Activated CD4-positive, alpha-beta T cell treated with anti-CD3 and anti-CD28 coated beads, Interleukin-2, Interleukin-6, amounts not matched to agents 100 ng/mL and 50 ng/mL, durations not matched to agents 16 hours and 8 hours (primary cell): ENCODE measurements at regions not wholly inside any gene's neighbourhood (a gene's known extent, or its start where the extent isn't known, plus 50 kb on each side); places are given as distances from the start of the nearest gene placed in this dataset.
A peak's percentile ranks its signal among the peaks of the same experiment; 100 is the strongest.

Experiments used
- DNase-seq: peaks from one replicate; pipeline ENCODE4 v3.0.0-alpha.2; 2020

DNA sequence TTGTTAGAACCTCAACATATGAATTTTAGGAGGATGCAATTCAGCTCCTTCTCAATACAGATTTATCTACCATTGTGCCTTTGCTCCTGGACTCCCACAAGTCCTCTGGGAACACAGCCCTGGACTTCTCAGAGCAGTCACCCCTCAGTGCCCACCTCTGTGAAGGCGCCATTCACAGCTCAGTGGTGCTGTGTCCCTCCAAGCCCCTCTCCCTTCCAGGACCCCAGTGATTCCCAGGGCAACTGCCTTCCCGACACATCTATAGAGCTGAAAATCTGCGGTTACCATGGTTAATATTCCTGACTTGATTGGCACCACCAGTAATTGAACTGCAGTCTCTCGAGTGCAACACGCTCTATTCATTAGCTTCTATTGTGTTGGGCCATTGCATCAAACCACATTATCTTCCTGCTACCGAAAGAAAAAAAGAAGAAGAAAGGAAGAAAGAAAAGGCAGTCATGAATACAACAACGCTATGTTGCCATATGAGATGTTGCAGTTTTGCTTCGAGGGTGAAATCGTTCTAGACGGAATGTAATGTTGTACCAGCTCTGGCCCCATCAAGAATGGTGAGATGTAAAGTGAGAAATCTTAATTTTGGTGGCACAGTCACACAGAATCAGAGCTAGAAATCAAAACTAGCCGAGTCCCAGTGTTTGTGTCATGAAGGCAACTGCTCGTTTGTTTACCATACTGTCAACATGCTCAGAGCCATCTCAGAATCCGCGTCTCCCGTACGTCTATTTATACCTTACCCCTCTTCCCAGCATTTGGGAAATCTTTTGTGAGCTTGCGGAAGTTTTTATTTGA is 524.0 kb upstream of the ID2 start:
- DNase-seq, result no peak

DNA sequence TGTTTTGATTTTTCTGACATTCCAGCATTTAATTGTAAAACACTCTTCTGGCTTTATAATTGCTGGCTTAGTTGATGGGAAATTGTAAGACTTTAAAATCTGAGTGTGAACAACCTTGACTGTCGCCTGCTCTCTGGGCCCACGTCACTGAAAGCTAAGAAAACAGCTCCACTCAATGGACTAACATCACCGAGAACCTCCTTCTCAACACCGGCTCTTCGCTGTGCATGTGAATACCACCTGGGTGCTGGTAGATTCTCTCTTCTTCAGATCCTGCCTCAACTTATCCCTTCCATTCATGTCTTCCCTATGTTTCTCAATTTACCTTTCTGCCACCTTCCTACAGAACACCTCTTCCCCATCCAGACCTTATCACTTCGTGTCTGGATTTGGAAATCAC is 523.1 kb upstream of the ID2 start:
- DNase-seq, result no peak

DNA sequence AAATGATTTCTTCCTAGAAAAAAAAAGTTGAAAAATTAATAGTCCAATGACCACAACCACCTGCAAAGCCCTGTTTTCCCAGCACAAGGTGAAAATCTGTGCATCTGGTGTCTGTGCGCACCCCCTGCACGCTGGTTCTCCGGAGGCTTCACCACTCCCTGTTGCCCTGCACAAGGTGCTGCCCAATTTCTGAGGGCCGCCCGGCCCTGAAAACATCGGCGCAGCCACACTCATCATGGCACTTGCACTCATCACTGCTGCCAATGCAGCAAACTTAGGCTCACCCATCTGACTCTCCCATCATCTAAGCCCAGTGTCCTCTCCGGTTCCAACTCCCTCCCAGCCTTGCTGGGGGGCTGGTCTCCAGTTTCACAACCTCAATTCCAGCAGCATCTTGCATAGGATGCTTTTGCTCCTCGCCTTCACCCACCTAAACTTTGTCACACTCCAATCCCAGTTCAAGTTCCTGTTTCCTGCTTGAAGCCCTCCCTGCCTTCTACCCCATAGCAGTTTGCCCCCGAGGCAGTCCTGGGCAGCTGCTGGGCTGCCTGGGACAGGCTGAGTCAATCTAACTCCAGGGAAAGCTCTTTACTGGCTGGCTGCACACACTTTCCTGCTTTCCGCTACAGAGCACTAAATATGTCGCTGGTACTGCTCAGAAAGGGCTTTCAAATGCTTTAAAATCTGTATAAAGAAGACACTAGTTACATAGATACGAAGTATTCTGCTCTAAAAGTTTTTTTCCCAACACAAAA is 522.5 kb upstream of the ID2 start:
- no peak for DNase-seq

DNA sequence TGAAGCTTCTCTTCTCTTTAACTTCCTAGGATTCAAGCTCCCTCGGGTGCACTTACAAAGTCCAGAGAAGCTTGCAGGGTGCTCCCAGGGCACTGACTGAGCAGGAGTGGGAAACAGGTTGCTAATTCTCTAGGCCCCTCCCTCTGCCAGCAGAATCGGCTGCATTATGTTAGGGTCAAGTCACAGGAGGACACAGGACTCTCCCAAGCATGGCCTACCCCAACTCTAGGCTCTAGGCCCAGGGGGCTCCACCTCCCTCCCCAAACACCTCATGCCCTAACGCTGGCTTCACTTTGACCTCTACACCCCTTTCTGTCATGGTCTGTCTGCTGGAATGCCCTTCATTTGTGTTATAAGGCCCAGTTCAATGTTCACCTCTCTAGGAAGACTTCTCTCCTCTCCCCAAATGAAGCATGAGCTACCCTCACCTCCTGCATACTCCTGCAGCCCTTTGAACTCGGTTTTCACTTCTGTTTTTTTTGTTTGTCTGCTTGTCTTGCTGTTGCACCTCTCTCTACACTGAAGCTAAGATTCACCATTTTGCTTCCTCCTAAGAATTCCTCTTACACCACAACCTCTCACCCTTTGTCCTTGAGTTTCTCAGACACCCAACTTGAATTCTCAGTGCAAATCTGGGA is 521.8 kb upstream of the ID2 start:
- no peak for DNase-seq

DNA sequence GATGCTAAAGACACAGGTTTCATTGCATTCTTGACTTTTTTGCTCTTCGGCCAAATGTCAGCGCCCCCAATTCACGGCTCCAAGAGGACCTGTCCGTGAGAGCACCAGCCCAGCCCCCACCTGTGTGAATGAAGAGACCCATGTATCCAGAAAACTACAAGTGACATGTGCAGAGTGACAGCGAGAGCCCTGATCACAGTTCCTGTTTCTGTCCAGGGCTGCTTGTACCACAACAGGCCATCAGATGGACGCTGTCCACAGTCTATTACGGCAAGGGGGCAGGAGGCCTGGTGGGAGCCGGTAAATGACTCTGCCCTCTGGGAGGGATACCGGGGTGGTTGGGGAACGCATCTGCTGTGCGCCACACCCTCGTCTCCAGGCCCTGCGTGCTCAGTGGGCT is 520.9 kb upstream of the ID2 start:
- no peak for DNase-seq

DNA sequence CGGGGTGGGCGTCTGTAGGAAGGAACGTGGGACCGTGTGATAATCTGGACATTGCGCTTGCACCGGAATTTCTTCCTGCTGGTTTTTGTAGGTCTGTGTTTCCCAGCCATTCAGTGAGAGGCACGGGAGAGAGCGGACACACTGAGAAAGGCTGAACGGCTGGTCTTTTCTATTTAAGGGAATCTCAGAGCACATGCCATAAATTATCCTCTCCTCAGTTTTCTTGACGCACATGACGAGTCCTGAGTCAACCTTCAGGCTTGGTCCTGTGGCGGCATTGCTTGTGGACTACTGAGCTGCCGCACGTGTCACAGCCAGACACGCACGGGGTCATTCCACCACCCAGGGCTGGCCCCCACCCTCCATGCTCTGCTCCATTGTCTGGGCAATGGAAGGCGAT is 519.3 kb upstream of the ID2 start:
- DNase-seq, result no peak

DNA sequence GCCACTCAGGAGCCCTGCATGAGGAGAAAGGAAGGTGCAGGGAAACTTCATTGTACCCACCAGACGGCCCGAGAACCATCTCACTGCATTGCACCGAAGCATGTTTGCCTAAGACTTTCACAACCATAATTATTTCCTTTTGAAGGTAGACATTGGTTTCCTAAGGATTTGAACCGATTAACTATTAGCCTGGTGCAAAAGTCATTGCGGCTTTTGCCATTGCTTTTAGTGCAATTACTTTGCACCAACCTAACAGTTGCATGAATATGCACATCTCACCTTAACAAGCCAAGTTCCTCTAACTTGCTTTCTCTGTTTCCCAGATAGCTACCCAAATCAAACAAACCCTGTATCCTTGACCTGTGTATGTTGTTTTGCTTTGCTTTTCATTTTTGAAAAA is 516.3 kb upstream of the ID2 start:
- DNase-seq, result no peak

DNA sequence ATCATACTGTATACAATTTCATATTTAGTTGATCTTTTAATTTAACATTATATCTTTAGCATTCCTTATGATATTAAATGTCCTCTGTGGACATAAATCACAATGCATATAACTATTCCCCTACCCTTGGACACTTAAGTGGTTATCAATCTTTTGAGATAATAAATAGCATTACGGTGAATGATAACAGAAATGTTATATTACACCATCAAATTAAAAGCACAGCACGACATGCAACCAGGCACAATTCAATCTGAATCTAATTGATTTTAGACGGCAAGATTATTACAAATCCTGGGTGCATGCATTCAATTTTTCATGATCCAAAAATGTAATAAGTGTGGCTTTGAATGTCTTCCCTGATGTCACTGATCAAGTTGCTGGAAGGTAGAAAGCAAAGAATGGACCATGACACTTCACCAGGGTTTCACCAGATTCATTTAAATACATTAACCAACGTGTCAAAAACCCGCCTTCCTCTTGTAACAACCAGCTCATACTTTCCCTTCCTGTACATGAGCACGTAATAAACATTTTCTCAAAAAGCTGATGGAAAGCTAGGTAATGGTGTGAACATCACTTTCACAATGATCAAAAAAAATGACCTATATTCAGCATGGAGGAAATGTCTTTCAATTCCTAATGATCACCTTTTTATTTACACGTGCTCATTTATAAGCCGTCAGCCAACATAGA is 513.7 kb upstream of the ID2 start:
- DNase-seq, result peak; percentile 18

DNA sequence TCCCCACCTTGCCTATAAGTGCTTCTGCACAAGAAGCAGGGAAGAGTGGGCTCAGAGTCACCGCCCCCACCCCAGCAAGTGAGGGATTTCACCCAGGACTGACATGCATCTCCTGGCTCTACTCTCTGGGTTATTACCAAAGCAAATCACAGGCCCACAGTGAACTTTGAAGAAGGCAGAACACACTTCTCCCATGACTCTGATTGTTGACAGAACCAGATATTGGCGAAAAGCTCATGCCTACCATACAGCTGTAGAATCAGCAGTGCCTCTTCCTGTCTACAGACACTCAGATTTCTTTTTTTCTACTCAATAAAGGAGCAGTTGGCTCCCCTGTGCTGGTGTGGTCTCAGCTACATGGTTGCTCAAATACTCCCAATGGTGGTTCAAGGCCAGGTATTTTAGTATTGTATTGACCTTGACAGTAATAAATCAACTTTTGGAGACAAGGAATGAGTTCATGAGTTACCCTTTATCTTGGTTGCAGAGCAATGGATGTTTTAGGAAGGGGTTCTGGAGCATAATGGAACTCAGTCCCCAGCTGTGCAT is 512.9 kb upstream of the ID2 start:
- DNase-seq, result no peak

DNA sequence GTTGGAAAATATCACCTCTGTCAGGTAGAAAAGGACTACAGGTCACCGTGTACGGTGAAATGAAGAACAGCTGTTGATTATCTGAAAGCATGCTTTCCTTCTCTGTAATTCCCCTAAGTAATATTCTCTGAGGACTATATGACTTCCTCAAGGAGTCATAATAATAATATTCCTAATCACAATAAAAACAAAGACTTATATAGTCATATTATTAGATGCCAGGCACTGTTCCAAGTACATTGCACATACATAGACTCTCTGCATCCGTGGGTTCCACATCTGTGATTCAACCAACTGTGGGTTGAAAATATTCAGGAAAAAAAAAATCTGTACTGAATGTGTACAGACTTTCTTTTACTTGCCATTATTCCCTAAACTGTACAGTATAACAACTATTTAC is 512.4 kb upstream of the ID2 start:
- DNase-seq, result no peak

DNA sequence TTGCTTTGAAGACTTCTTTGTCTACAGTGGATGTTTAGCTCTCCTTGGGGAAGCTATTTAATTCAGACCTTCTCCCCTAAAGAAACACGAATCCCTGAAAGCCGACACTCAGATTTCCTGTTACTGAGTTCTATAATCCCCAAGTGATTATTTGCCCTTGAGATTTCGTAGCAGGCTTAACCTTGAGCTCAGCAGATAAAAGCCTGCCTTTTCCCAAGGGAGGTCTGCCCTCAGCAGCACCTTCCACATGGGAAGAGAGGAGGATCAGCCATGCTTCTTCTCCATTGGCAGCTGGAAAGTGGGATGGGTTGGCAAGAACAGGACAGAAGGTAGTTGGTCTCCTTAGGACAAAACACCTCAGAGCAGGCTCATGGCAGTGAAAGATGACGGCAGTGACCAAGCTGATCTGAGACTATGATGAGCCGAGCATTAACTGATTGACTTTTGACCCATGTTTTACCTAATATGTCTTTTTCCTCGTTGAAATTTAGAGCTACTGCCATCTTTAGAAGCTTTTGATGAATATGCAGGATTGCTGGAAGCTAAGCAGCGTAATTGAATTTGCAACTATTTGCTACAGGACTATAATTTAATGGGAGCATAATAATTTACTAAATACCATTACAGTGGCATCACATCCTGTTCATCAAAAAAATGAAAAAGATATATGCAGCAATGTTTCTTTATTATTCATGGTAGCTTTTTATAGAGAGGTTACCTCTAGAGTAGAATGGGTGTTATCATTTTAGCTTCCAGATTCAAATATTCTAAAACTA is 511.1 kb upstream of the ID2 start:
- no peak for DNase-seq

DNA sequence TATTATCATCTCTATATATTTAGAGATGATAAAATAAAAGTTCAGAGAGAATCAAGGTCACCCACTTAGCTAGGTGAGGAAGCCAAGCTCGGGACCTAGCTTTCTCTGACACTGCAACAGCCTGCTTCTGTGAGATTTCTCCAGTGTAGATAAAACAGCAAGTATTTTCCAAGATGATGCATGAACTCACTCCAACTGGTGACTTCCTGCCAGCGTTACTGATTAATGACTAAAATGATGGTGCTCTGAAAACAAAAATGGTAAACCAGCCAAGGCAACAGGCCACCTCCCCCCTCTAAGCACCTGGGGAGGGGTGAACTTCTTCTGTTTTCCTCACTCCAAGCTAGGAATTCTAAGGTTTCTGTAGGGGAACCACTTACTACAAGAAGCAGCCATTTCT is 510.2 kb upstream of the ID2 start:
- no peak for DNase-seq

DNA sequence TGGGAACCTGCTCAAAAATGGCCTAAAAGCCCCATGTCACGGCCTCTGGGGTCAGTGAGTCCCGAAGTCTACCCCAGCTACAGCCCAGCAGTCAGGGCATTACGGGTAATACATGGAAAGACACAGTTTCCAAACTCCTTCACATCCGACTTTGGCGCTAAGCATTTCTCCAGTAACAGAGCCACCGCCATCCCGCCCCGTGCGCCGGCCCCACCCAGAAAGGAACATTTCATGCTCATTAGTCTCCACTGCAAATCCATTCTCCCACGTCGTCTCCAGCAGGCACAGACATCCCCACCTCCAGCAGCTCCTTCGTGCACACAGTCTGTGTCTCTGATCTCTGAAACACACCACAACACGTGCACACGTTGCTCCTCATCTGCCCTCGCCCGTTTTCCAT is 509.2 kb upstream of the ID2 start:
- no peak for DNase-seq

DNA sequence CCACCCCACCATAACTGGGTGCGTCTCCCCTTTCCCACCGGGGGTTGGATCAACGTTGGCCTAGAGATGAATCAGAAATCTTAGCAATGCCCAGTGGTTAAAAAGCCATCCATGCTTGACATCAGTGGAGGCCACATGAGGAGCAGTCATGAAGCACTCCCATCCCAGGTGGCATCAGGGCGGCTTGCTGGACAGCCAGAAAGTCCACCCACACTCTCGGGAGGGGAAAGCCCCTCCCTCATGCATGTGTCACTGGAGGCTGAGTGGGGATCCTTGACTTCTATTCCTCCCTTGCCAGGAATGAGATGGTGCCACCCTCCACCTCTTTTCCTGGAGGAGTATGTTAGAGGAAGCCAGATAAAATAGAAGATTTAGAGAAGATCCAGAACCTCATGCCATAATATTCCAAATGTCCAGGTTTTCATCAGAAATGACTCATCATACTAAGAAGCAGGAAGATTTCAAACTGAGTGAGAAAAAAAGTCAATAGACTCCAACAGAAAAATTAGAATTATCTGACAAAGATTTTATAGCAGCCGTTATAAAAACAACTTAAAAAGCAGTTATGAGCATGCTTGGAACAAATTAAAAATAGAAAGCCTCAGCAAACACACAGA is 507.1 kb upstream of the ID2 start:
- DNase-seq, result no peak

DNA sequence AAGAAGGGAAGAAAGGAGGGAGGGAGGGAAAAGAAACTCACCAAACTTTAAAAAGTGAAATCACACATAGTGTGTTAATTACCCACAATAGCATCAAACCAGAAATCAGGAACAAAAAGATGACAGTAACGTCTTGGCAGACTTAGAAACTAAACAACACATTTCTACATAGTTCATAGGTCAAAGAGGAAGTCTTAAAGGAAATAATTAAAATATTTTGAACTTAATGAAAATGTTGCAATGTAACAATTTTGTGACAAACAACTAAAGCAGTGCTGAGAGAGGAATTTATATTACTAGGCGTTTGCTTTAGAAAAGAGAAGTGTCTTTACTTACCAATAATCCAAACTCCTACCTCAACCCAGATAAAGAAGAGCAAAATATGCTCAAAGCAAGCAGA is 505.0 kb upstream of the ID2 start:
- DNase-seq, result no peak

DNA sequence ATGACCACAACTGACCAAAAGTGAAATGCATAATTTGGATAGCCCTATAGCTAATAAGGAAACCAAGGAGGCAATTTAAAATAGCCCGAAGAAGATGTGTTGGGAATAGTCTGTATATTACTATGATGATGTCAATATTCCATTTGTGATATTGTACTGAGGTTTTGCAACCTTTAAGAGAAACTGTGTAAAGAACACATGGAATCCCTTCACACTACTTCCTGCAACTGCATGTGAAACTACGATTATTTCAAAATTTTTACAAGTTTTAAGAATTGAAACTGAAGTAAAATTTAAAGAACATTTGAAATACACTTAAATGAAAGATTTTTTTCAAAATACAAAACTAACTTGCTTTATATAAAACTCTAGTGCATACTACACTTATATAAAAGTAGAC is 504.3 kb upstream of the ID2 start:
- no peak for DNase-seq

DNA sequence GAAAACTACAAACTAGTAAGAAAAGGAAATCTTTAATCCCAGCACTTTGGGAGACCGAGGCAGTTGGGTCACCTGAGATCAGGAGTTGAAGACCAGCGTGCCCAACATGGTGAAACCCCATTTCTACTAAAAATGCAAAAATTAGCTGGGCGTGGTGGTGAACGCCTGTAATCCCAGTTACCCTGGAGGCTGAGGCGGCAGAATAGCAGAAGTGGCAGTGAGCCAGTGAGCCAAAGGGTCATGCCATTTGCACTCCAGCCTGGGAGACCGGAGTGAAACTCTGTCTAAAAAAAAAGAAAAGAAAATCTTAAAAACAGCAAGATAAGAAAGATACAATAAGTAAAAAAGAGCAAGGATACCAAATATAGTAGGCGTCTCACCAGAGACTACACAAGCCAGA is 502.9 kb upstream of the ID2 start:
- no peak for DNase-seq

DNA sequence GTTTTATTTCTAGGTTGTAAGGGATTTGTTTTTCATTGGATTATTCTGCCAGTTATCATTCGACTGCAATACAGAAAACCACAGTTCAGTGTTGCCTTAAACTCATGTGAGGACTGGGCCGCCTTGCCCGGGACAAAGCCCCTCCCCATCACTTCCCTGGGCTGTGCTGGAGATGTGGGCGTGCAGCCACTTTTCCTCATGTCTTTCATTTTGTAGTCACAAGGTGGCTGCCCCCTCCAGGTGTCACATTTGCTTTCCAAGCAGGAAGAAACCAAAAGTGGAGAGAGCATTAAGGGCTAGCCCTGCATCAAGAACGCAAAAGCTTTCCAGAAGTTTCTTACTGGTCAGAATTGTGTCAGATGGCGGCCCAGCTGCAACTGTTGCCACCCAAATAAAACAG is 492.5 kb upstream of the ID2 start:
- no peak for DNase-seq

DNA sequence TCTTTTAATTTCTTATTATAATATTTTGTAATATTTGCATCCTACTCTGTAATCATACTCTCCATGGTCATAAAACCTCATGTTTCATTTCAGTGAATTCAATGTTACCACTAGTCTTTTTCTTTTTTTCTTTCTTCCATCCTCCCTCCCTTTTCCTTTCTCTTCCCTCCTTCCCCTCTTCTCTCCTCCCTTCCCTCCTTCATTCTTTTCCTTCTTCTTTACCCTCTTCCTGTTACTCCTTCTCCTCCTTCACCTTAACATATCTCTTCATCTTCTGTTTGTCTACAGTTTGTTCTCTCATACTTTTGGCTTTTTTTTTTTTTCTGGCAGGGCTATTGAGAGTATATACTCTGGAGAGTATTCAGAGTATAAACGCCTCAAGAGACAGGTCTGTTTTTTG is 491.6 kb upstream of the ID2 start:
- DNase-seq, result no peak

DNA sequence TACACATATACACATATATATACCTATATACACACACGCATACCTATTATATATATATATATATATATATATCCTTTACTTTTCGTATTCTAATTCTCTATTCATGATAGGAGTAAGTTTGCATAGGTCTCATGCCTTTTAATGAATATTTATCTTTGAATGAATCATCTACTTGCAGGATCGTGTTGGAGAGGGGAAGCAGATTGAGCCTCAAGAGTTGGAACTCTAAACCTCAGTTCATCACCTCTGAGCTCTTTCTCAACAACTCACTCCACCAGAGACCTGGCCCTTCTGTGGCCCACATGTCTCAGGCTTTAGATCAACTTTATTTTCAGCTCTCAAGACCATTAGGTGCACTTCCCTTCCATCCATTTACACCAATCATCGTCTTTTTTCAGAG is 490.4 kb upstream of the ID2 start:
- no peak for DNase-seq

DNA sequence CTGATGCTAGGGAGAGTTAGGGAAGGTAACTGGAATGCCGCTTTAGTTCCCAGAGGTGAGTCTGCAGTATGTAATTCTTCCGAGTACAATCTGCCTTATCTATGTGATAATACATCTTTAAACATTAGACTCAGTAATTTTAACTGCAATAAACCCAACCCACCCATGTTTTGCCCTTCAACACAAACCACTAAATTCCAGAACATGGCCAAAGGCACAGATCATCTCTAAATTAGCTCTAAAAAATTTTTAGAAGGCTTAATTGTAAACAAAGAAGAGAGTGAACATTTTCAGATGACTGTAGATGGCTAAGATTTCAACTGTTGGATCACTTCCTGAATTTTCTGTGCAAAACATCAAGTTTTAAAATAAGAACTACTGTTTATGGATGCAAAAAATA is 488.7 kb upstream of the ID2 start:
- DNase-seq, result no peak
